ENCODE measurements at regions not wholly inside any gene's neighbourhood (a gene's known extent, or its start where the extent isn't known, plus 50 kb on each side); places are given as distances from the start of the nearest gene placed in this dataset.

DNA sequence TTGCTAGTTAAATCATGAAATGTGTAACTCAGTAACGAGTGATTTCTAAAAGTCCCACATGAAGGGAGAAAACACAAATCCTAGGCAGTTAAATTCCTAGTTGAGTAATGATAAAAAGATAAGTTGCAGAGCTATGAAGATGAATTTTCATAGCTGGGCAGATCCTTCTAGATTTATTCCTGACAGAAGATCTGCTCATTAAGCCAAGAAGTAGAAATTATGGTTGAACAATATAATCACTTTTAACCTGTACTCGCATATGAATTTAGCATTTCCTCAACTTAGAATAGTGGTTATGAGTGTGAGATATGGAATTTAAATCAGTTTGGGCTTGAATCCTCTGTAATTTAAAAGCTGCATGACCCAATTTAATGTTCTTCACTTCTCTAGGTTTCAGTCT is 359.2 kb upstream of the HSF2 start:
- BruUV-seq (replicated peaks), result no TSS peak
- Histone ChIP-seq H4K20me1 (replicated peaks; ENCODE audit: control insufficient read depth, insufficient read depth, low read length) (no peaks in the 10 kb centered on the region), H3K9me1 (ENCODE audit: control insufficient read depth, insufficient read depth, low read length) (no peaks in the 10 kb centered on the region), H3K27ac (ENCODE audit: extremely low read depth, low read depth, low read length) (no peak overlapping the region), H3K4me2 (ENCODE audit: insufficient read depth, low read length) (no peak overlapping the region), H3K9ac (ENCODE audit: insufficient read depth in 1 of 2, low read depth in 2 of 2, low read length in 2 of 2) (no peak overlapping the region), H2AFZ (ENCODE audit: low read depth, low read length) (no peak overlapping the region), H3K4me1 (replicated peaks in 1 of 2; ENCODE audit: control insufficient read depth in 2 of 2, insufficient read depth in 2 of 2, low read length in 2 of 2) (no peaks in the 10 kb centered on the region), H3K9me3 (replicated peaks; ENCODE audit: control insufficient read depth, insufficient read depth, low read depth, low read length) (no peaks in the 10 kb centered on the region; the same call in 1 of the 2 replicates), H3K4me3 (no peak overlapping the region), H3K27me3 (ENCODE audit: control insufficient read depth in 2 of 2, insufficient read depth in 2 of 2, low read length in 2 of 2) (no peaks in the 10 kb centered on the region), H3K79me2 (ENCODE audit: control insufficient read depth, insufficient read depth, low read length) (no peaks in the 10 kb centered on the region), H3K36me3 (ENCODE audit: control insufficient read depth, insufficient read depth, low read length) (no peaks in the 10 kb centered on the region)
- 0% methylated on average over 2 of the region's 2 CpGs for WGBS (ENCODE audit: insufficient coverage, low coverage, missing lambda C conversion rate)
- DNase-seq (ENCODE audit: extremely low read depth in 1 of 4, low spot score in 3 of 4), result no peak
- FAIRE-seq, result no peak
- in situ Hi-C loops (cut with MboI), result no loop called here
- CTCF ChIA-PET (ENCODE audit: low intra/inter-chr PET ratio), result no interaction called here
- intact Hi-C loops (cut with micrococcal nuclease), result no loop called here
- TF ChIP-seq, protein P1, sequence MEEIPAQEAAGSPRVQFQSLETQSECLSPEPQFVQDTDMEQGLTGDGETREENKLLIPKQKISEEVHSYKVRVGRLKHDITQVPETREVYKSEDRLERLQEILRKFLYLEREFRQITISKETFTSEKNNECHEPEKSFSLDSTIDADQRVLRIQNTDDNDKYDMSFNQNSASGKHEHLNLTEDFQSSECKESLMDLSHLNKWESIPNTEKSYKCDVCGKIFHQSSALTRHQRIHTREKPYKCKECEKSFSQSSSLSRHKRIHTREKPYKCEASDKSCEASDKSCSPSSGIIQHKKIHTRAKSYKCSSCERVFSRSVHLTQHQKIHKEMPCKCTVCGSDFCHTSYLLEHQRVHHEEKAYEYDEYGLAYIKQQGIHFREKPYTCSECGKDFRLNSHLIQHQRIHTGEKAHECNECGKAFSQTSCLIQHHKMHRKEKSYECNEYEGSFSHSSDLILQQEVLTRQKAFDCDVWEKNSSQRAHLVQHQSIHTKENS (CRISPR knock-in tag; IDR thresholded peaks at IDR 0.05), result no peak
- TF ChIP-seq ZNF274 (IDR thresholded peaks at IDR 0.05; ENCODE audit: borderline replicate concordance, low read depth, low read length), result no peak
- TF ChIP-seq CEBPB (tag; IDR thresholded peaks at IDR 0.05), result no peak
- TF ChIP-seq, protein P2, sequence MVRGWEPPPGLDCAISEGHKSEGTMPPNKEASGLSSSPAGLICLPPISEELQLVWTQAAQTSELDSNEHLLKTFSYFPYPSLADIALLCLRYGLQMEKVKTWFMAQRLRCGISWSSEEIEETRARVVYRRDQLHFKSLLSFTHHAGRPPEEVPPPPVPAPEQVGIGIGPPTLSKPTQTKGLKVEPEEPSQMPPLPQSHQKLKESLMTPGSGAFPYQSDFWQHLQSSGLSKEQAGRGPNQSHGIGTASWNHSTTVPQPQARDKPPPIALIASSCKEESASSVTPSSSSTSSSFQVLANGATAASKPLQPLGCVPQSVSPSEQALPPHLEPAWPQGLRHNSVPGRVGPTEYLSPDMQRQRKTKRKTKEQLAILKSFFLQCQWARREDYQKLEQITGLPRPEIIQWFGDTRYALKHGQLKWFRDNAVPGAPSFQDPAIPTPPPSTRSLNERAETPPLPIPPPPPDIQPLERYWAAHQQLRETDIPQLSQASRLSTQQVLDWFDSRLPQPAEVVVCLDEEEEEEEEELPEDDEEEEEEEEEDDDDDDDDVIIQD (CRISPR knock-in tag; IDR thresholded peaks at IDR 0.05), result no peak
- no peak for TF ChIP-seq MTA1 (IDR thresholded peaks at IDR 0.05; ENCODE audit: borderline replicate concordance)
- POLR2A ChIA-PET, result no interaction called here
- ATAC-seq, result no peak

Measured in K562 (cell line).